ENCODE measurements at regions not wholly inside any gene's neighbourhood (a gene's known extent, or its start where the extent isn't known, plus 50 kb on each side); places are given as distances from the start of the nearest gene placed in this dataset.
"Not testable (repeated sequence)": the region's sequence is repeated elsewhere in the genome, so short reads cannot be mapped to it uniquely, and the experiment has no call there.

- DNase-seq = no peak
Measured at GRCh38 chr5:6106756-6107155, 271.6 kb downstream of the MED10 start.

GRCh38 chr5:6105320-6105719 lies 273.0 kb downstream of the MED10 start:
- DNase-seq = no peak

GRCh38 chr5:6096101-6096500 lies 282.2 kb downstream of the MED10 start:
- DNase-seq = no peak

DNA sequence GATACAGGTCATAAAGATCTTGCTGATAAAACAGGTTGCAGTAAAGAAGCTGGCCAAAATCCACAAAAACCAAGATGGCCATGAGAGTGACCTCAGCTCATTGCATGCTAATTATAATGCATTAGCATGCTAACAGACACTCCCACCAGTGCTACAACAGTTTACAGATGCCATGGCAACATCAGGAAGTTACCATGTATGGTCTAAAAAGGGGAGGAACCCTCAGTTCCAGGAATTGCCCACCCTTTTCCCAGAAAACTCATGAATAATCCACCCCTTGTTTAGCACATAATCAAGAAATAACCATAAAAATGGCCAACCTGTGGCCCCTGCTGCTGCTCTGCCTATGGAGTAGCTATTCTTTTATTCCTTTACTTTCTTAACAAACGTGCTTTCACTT lies 284.2 kb downstream of the MED10 start:
- not testable (repeated sequence) for DNase-seq

DNA sequence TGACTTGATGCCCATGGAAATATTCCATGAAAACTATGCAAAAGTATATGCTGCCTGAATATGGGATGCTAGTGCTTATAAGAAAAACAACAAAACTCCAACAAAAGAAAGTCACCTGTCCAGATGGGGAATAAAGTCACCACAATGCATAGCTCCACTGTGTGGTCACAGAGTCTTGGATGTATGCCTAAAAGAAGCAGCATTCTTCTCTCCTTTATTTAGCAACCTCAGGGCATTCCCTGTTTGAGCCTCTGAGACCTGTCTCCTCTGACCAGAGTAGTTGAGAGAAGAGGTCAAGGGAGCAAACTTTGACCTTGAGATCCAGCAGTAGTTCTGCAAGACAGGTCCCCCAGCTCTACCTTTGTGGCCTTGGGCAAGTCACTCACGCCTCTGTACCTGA lies 287.5 kb downstream of the MED10 start:
- DNase-seq = no peak

- DNase-seq = no peak
Measured at GRCh38 chr5:6090079-6090654, 288.2 kb downstream of the MED10 start.

DNA sequence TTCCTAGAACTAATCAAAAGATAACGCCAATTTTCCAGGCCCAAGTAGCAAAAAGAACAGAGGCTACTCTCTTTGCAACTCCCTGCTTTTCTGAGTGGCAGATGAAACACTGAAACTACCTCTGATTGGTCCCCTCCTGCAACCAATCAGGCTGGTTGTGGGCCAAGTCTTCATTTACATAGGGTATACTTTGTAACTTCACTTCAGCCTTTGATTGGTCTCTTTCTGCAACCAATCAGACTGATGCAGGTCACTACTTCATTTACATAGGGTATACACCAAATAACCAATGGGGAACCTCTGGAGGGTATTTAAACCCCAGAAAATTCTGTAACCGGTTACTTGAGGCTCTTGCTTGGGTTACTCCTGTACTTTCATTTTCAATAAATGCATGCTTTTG lies 289.6 kb downstream of the MED10 start:
- no peak for DNase-seq

DNA sequence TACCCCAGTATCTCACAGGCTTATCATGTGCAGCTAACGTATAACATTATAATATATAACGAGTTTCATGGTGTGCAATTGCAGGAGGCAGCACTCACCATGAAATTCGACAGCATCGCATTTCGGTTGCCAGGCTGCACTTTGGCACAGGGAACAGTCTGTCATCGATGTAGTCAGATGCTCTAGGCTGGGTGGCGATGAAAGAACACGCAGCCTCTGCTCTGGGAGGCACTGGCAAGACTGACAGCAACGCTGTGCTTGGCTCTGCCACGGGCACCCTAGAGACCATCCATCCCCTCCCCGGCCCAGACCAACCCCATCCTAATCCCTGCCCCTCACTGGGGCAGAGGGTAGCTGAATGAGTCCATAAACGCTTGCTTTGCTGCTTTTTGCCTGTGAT lies 290.8 kb downstream of the MED10 start:
- no peak for DNase-seq

- DNase-seq = no peak
Measured at GRCh38 chr5:6086871-6087270, 291.5 kb downstream of the MED10 start.

- no peak for DNase-seq
Measured at GRCh38 chr5:6085341-6085860, 292.9 kb downstream of the MED10 start.

- DNase-seq = no peak
Measured at GRCh38 chr5:6084836-6085235, 293.5 kb downstream of the MED10 start.

- no peak for DNase-seq
Measured at GRCh38 chr5:6084376-6084775, 294.0 kb downstream of the MED10 start.

DNA sequence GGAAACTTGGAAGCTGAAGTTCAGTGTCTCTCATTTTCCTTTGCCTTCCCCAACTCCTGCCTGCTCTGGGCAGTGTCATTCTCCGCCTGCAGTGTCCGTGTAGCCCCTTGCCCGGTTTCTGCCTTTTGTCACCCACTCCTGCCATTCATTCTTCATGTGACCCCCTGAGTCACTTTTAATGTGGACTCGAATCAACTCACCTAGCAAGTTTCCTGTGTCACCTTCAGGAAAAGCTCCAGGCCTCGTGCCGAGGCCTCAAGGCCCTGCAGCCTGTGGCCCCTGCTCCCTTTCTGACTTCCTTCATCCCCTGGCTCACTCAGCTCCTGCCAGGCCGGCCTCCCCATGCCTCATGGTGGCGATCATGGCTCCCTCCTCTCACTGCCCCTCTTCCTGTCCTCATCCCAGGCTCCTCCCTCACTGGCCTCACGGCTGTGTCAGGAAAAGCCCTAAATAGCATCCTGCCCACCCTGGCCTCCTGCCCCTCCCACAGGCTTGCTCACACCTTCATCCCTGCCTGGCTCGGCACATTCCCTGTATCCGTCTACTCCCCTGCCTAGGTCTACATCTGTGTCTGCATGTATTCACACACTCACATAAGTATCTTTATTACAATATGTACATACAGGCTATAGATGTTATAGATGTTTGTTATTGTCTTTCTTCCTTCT lies 294.9 kb downstream of the MED10 start:
- no peak for DNase-seq

- DNase-seq = no peak
Measured at GRCh38 chr5:6082685-6083084, 295.7 kb downstream of the MED10 start.

GRCh38 chr5:6081727-6082210 lies 296.6 kb downstream of the MED10 start:
- no peak for DNase-seq

DNA sequence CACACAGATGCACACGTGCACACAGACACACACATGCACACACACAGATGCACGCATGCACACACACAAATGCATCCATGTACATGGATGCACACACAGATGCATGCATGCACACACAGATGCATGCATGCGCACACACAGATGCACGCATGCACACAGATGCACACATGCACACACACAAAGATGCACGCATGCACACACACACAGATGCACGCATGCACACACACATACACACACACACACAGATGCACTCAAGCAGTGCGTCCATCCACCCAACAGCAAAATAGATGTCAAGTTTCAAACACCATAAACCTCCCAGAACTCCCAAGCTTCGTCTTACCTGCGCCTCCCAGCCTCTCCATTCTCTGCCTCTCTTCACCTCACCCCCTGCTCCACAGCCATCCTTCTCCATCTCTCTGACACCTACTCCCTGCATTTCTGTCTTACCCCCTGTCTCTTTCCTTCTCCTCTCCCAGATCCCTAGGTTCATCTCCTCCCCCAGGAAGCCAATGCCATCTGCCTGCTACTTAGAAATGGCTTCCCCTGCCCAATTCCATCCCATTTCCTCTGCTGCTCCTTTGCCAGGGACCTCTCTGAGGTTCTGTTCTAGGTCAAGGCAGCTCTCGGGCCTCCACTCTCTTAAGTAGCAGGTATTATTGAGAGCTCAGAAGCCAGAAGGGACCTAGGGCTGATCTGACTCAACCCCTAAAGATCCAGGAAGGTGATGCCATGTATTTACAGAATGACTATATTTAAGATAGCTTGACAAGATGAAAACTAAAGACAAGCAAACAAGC lies 297.2 kb downstream of the MED10 start:
- no peak for DNase-seq

DNA sequence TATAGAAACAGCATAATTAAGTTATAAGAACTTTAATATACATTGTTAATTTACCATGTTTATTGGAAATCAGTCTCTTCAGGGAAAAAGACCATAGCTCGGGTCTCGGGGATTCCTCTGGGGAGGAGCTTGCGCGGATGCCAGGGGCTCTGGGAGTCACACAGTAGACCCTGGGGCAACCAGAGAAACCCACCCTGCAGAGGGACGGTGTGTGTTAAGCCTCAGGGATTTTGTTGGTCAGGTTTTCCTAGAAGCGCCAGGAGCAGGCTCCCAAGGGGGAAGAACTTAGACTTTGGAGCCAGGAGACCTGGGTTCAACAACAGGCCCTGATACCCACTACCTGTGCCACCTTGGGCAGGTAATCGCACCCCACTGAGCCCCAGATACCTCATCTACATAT lies 297.9 kb downstream of the MED10 start:
- DNase-seq = no peak

GRCh38 chr5:6078881-6079280 lies 299.5 kb downstream of the MED10 start:
- DNase-seq = no peak

DNA sequence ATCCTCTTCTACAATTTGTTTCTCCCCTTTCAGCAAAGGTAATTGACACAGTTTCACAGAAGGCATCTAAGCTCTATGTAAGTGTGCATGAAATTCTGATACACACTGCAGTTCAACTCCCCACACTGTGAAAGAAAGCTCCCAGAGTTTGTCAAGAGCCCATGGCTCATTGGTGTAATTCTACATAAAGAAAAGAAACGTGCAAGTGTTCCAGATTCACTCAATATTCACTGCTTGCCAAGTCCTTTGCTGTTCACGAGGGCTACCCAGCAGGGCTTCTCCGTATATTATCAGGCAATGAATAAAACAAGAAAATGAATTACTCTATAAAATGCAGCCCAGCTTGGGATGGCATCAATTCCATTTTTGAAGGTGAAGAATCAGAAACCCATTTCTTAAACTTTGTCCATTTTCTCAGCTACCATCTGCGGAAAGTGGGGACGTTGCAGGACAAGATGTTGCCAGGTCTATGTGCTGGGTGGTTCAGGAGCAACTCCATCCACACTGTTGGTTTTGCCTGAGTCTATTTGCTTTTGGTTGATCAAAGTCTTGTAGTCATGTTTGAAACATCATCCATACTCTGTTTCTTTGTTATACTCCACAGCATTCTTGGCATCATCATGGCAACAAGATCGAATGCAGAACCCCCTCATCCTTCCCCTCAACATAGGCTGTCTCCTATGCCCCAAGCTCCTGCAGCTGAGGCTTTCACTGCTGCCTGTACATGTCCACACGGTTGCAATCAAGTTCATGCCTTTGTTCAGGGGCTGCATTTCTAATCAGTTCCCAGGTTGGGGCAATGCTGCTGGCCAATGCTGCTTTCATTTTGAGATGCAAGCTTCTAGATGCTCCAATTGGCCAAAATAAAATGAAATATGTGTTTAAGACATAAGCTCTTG lies 301.8 kb downstream of the MED10 start:
- DNase-seq = no peak

- DNase-seq = not testable (repeated sequence)
Measured at GRCh38 chr5:6072488-6072887, 305.9 kb downstream of the MED10 start.

- DNase-seq = no peak
Measured at GRCh38 chr5:6069496-6070185, 308.7 kb downstream of the MED10 start.

DNA sequence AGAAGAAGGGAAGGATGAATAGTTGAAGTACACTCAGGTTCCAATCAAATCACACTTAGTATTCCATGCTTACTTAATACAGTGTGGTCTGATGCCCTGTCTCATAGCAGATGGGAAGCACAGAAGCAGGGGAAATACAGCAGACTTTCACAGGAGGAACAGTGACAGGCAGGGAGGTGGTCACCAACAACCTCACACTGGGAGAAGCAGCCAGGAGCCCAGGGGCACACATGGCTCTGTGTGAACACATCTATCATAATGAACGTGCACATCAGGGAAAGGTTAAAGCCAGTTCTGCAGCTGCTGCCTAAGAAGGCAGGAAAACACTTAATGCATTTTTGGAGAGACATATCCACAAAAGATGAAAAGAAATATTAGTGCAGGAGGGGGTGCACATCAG lies 312.3 kb downstream of the MED10 start:
- no peak for DNase-seq

All from fibroblast of skin of right biceps (primary cell).